BE2C (cell line): ENCODE measurements at regions not wholly inside any gene's neighbourhood (a gene's known extent, or its start where the extent isn't known, plus 50 kb on each side); places are given as distances from the start of the nearest gene placed in this dataset.

Source experiments
- DNase-seq: peaks from one replicate; pipeline ENCODE4 v3.0.0-alpha.2; 2020
- H3K27me3 ChIP-seq: fragments of 250-450 bp; sonication (Bioruptor Pico); 2 replicates; pipeline ENCODE4 v1.5.1; 2020; ENCODE audit warnings: mild to moderate bottlenecking
- H3K36me3 ChIP-seq: fragments of 250-450 bp; sonication (Bioruptor Pico); 2 replicates; pipeline ENCODE4 v1.5.1; 2020; ENCODE audit warnings: mild to moderate bottlenecking
- H3K4me1 ChIP-seq: fragments of 250-450 bp; sonication (Bioruptor Pico); 2 replicates; pipeline ENCODE4 v1.5.1; 2020
- H3K4me3 ChIP-seq: 2 replicates; pipeline ENCODE4 v1.5.1; 2011; ENCODE audit warnings: low read depth, low read length
- H3K9me3 ChIP-seq: fragments of 250-450 bp; sonication (Bioruptor Pico); 2 replicates; pipeline ENCODE4 v1.5.1; 2020
- TF ChIP-seq, protein P1 (sequence below): IDR thresholded peaks from 2 replicates; pipeline ENCODE4 v1.5.1; 2012; ENCODE audit warnings: mild to moderate bottlenecking, low read depth, low read length

DNA sequence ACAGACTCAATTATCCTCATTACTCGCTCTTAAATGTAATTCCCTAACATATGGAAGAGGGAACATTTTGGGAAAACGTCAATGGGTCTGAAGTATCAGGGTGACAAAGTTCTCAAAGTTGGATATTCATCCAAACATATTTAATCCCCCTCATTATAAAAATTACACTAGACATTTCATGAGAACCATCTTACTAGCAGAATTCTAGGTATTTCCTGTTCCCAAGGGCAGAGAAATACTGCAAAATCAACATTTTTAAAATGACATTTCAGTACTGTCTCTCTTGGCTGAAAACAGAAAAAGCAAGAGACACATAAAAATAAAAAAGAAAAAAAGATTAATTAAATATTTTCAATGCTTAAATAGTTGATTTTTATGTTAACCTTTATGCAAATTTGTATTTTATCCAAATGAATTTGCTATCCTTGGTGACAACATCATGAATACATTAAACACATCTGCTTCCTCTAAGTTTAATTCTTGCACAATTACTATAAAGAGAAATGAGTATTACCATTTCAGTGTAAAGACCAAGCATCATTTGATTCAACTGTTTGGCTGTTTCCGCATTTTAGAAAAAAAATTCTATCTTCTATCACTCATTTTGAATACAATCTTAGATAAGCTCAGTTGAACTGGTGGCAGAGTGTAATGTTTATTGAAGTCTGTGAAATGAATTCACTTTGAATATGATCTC lies 114.8 kb upstream of the COL8A1 start:
- TF ChIP-seq, protein P1, sequence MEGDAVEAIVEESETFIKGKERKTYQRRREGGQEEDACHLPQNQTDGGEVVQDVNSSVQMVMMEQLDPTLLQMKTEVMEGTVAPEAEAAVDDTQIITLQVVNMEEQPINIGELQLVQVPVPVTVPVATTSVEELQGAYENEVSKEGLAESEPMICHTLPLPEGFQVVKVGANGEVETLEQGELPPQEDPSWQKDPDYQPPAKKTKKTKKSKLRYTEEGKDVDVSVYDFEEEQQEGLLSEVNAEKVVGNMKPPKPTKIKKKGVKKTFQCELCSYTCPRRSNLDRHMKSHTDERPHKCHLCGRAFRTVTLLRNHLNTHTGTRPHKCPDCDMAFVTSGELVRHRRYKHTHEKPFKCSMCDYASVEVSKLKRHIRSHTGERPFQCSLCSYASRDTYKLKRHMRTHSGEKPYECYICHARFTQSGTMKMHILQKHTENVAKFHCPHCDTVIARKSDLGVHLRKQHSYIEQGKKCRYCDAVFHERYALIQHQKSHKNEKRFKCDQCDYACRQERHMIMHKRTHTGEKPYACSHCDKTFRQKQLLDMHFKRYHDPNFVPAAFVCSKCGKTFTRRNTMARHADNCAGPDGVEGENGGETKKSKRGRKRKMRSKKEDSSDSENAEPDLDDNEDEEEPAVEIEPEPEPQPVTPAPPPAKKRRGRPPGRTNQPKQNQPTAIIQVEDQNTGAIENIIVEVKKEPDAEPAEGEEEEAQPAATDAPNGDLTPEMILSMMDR = no peak
- Histone ChIP-seq H3K4me3 (no peak overlapping the region), H3K27me3 (no peaks in the 10 kb centered on the region), H3K4me1 (no peaks in the 10 kb centered on the region), H3K9me3 (no peaks in the 10 kb centered on the region), H3K36me3 (no peaks in the 10 kb centered on the region)
- DNase-seq = no peak

DNA sequence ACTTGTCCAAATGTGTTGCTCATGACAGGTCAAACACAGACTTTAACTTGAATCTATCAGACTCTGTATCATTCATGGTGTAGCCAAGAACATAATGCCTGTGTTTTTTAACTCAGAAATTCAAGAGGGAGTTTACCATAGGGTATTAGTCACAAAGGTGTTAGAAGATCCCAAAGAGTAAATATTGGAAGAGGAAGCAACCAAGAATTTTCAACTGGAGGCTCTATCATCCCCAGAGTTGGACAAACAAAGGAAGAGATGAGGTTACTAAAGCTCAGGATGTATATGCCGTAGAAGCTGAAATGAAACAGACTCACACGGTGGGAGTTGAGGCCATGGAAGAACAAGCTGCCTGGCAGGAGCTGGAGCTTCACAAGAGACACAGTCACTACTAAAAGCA lies 116.2 kb upstream of the COL8A1 start:
- DNase-seq = no peak
- TF ChIP-seq, protein P1 = no peak
- H3K36me3 ChIP-seq = no peaks in the 10 kb centered on the region
- no peaks in the 10 kb centered on the region for H3K4me1 ChIP-seq
- no peak overlapping the region for H3K4me3 ChIP-seq
- H3K27me3 ChIP-seq = no peaks in the 10 kb centered on the region
- H3K9me3 ChIP-seq = no peaks in the 10 kb centered on the region

DNA sequence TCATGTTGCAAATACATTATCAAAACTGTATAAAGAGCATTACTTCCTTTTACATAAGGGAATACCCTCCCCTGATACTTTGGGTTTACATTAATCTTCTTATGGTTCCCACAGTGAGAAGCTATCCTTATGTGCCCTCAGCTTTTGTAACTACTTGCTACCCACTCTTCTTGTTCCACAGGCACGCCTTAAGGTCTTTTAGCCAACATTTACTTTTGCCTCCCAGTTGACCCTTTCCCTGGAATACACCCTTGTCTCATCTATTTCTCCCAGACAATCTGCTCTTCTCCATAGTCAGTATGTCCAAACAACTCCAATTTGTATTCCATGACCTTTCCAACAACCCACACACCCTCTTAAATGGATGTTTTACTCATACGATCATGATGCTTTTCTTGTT lies 116.8 kb upstream of the COL8A1 start:
- no peak overlapping the region for H3K4me3 ChIP-seq
- DNase-seq = no peak
- no peaks in the 10 kb centered on the region for H3K9me3 ChIP-seq
- no peaks in the 10 kb centered on the region for H3K4me1 ChIP-seq
- no peaks in the 10 kb centered on the region for H3K36me3 ChIP-seq
- TF ChIP-seq, protein P1 = no peak
- no peaks in the 10 kb centered on the region for H3K27me3 ChIP-seq

DNA sequence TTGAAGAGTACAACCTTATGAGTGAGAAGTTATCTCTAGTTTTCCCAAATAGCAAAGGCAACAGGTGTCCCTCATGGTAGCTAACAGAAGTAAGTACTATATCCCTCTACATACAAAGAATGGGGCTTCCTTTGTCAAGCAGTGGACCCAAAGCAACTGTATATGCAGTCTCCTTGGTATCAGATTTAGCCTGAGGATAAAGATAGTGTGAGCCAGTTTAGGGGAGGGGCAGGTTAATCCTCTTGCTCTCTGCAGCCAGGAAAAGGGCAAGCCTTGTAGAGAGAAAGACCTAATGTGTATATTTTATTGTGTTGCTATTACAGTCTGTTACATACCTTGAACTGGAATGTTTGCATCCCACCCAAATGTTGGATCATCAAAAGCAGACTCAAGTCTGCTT lies 117.9 kb upstream of the COL8A1 start:
- Histone ChIP-seq H3K4me3 (no peak overlapping the region), H3K27me3 (no peaks in the 10 kb centered on the region), H3K4me1 (no peaks in the 10 kb centered on the region), H3K36me3 (no peaks in the 10 kb centered on the region), H3K9me3 (no peaks in the 10 kb centered on the region)
- TF ChIP-seq, protein P1 = no peak
- DNase-seq = no peak

DNA sequence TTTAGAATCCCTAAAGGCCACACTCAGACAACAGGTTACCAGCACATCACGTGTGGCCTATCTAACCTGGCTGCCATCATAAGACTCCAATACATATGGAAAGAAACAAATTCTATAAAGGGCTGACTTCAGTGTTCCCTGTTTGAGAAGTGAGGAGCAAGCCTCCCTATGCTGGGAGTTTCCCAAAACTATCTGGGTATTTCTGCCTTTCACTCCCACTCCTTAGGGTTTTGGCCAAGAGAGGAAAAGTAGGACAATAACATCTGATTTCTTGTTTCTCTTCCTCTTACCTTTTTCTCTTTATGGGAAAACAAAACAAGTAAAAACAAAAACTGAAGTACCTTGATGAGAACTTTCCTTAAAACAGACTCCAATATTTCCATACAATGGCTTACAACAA lies 121.5 kb upstream of the COL8A1 start:
- Histone ChIP-seq H3K36me3 (no peaks in the 10 kb centered on the region), H3K9me3 (no peaks in the 10 kb centered on the region), H3K4me1 (no peaks in the 10 kb centered on the region), H3K27me3 (no peaks in the 10 kb centered on the region), H3K4me3 (no peak overlapping the region)
- DNase-seq = no peak
- TF ChIP-seq, protein P1 = no peak

DNA sequence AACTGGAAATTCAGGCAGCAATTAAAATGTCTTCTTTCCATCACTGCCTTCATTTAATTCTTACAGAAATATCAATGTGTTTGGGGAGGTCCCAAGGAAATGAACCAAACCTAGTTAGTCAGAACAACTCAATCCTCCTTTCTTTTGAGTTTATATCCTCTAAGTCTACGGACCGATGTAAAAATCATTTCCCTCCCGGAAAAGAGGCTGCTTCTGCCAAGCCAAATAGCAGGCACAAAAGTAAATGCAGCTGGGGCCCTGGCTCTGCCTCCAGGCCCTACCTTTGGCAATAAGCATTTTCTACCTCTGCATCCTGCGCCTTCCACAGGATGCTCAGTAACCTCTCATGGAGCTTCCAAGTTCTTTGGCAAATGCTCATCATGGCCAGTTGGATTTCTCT lies 122.5 kb upstream of the COL8A1 start:
- Histone ChIP-seq H3K27me3 (no peaks in the 10 kb centered on the region), H3K9me3 (no peaks in the 10 kb centered on the region)

More for the DNA sequence above, 122.5 kb upstream of the COL8A1 start:
- TF ChIP-seq, protein P1 = no peak
- H3K4me1 ChIP-seq = no peaks in the 10 kb centered on the region
- no peaks in the 10 kb centered on the region for H3K36me3 ChIP-seq
- no peak overlapping the region for H3K4me3 ChIP-seq
- DNase-seq = no peak
